ENCODE measurements at regions not wholly inside any gene's neighbourhood (a gene's known extent, or its start where the extent isn't known, plus 50 kb on each side); places are given as distances from the start of the nearest gene placed in this dataset.

DNA sequence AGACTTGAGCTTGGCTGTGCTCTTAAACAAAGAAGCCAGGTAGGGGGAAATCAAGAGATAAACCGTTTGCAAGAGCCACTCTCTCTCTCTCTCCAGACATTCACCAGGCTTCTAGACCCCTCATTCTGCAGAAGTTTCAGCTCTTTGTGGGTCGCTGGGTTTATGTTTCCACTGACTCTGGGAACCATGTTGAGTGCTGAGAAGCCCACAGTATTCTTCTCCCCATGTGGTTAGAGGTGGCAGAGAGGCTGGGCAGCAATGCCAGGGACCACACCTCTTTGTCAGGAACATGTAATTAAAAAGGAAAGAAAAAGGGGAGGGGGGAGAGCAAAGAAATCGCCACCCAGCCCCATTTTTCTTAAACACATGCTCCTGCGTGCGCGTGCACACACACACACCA, 154.8 kb upstream of the SOX9 start:
- DNase-seq, result no peak

DNA sequence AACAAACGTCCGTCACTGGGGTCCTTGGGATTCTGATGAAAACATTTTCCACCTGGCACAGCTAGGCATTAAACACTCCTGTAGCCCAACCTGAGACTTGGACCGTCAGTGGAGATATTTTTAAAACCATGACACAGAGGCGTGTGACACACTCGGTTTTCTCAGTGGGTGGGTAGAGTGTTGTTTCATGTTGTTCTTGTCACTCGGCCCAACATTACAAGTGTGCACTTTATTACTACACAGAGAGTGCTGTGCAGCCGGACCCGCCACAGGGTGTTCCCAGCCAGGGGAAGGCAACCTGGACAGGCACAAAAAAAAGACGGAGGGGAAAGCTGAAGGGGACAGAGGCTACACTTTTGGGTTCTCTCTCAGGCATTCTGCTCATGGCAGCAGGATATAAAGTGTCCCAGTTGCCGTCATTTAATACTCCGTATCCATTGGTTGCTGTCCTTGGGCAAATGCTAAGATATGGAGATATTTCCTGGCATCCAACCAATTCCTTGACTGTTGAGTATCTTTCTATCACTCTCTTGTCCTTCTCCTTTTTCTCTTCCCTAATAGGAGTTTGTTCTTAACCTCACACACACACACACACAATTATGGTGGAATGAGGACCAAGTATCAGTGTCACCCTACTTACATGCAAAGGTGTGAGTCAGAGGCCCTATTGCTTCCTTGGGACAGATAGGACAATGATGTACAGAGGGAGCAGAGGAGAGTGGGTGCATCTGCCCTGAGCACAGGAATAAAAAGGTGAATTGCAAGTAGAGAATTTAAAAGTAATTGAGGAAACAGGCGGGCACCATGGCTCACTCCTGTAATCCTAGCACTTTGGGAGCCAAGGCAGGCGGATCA, 154.1 kb upstream of the SOX9 start:
- DNase-seq, result no peak

- no peak for DNase-seq
Observed at GRCh38 chr17:71969500-71969899, 151.3 kb upstream of the SOX9 start.

DNA sequence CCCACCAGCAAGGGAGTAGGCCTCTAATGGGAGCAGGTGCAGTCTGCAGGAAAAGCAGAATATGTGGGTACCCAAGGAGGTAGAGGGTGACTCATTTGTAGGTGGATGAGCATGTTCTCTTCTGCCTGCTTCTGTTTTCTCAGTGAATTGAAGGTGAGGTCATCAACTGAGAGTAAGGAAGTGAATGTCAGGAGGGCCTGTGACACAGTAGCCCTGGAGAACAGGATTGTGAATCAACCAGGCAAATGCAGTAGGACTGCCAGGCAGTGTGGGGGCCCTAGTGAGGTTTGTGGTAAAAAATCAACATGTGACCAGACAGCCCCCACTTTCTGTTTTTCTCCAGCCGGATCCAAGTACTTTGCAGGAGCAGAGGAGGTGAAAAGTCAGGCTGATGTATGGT, 150.5 kb upstream of the SOX9 start:
- DNase-seq, result peak; percentile 14

- DNase-seq, result no peak
Observed at GRCh38 chr17:71974051-71974450, 146.8 kb upstream of the SOX9 start.

GRCh38 chr17:71975331-71975801, 145.5 kb upstream of the SOX9 start:
- peak; percentile 55 for DNase-seq

DNA sequence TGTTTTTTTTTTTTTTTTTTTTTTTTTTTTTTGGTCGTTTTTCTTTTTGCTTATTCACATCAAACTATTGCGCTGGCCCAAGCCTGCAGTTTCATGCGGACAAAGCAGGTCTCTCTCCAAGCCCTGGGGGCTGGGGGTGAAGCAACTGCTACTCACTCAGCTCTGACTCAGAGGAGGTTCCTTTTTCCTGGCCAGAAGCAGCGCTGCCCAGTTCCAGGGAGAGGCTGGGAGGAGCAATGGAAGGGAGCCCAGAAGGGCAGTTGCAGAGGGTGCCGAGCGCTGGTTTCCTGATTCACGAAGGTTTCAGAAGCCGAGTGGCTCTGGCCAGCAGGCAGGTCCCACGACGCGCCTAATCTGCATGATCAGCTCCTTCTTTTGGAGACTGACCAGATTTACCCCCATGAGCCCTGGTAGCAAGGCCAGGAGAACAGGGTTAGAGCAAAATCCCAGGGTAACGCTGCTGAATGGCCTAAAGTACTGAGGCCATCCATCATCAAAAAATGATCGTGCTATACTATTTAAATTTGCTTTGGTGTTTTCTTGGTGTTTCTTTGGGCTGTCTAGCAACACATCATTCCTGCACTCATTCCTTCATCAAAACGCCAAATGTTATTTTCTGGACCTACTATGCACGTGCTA, 144.7 kb upstream of the SOX9 start:
- DNase-seq, result peak; percentile 93

DNA sequence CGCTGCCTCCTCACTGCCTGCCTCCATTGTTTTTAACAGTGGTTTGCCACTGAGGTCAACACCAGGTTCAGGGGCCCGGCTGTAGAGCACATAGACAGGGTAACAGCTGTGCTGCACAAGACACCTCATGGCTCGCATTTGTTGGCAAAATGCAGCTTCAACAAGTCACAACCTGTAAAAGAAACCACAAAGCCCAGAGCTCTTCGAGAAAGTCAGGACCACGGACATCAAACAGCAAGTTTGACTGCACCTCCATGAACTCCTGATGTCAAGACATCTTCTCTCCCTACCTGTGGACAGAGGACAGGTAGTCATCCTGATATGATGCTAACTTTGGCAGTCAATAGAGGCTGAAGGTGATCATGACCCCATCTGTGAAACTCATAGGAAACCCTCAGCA, 142.4 kb upstream of the SOX9 start:
- no peak for DNase-seq

GRCh38 chr17:71980171-71980570, 140.6 kb upstream of the SOX9 start:
- no peak for DNase-seq

DNA sequence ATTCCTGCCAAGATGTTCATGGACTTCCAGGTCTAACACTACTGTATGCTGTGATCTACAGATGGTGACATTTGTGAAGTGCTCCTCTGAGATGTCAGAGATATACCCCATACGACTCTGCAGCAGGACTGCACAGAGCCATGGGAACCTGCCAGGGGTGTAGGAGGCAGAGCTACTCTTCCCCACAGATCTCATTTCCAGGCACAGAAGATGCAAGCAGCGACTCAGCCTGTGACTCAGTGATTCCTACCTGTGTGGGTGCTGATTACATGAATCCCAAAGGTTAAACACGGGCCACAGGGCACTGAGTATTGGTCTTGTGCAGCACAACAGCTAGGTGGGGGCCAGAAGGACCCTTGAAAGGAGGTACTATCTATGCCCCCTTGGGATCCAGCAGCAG, 137.0 kb upstream of the SOX9 start:
- DNase-seq, result no peak

GRCh38 chr17:71985111-71986039, 135.4 kb upstream of the SOX9 start:
- DNase-seq, result peak; percentile 20

- DNase-seq, result no peak
Observed at GRCh38 chr17:71986886-71987285, 133.9 kb upstream of the SOX9 start.

DNA sequence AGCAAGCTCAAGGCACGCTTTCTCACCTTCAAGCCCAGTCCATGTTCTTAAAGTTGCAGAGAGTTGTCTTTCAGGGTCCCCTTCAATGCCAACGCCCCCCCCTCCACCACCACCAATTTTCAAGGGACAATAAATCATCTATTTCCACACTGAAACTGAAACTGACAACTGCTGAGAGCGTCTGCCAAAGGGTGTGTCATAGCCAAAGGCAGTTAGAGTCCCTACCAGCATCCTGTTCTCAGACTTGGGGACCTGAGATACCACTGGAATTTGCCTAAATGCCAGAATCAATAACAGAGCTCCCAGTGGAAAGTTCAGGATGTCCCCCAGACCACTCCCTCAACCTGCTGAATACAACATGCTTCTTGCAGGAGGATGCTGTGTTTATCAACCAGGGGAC, 133.2 kb upstream of the SOX9 start:
- DNase-seq, result peak; percentile 43

GRCh38 chr17:71989117-71989516, 131.7 kb upstream of the SOX9 start:
- no peak for DNase-seq

DNA sequence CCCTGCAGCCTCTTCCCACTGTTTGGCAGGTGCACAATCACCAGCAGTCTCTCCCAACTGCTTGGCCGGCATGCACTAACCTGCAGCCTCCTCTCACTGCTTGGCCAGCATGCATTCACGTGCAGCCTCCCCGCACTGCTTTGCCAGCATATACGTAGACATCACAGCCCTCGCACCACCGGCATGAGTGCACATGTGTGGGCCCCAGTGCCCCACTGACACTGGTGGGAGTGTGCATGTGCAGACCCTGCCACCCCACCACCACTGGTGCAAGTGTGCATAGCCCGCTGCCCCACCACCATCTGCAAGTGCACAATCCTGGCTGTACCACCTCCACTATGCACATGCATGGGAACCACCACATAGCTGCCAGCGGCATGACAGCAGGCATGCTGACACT, 127.5 kb upstream of the SOX9 start:
- no peak for DNase-seq

DNA sequence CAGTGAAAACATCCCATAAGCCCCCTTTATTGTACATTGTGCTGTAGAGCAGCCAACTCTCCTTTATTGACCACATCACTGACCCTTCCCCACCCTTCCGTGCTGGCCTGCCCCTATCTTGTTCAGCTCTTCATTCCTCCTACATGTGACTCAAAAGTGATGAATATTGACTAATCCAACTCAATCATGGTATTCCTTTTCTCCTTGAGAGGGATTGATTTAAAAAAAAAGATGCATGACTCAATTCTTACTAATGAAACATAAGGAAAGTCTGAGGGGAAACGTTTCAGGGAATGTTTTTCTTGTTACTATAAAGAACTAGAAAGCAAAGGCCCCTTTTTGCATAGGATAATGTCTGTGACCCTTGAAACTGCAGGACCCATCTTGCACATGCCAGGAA, 125.2 kb upstream of the SOX9 start:
- DNase-seq, result peak; percentile 65

DNA sequence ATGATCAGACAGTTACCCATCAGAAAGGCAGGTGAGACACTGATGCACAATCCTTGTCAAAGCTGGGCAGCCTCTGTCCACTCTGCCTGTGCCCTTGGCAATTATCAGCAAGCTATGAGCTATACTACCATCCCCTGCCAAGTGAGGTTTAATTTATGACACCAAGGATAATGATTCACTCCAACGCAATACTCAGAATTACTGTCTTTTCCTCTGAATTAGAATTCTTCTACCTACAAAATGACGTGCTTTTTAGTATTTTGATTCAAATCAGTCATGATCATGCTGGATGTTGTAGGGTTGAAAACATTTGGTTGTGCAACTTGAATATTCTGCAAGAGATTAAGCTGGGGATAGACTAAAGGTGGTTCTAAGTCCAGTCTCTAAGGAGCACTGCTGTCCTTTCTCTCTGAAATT, 116.8 kb upstream of the SOX9 start:
- DNase-seq, result peak; percentile 68

GRCh38 chr17:72004611-72005331, 116.0 kb upstream of the SOX9 start:
- peak; percentile 88 for DNase-seq

- no peak for DNase-seq
Observed at GRCh38 chr17:72005332-72006163, 115.3 kb upstream of the SOX9 start.

DNA sequence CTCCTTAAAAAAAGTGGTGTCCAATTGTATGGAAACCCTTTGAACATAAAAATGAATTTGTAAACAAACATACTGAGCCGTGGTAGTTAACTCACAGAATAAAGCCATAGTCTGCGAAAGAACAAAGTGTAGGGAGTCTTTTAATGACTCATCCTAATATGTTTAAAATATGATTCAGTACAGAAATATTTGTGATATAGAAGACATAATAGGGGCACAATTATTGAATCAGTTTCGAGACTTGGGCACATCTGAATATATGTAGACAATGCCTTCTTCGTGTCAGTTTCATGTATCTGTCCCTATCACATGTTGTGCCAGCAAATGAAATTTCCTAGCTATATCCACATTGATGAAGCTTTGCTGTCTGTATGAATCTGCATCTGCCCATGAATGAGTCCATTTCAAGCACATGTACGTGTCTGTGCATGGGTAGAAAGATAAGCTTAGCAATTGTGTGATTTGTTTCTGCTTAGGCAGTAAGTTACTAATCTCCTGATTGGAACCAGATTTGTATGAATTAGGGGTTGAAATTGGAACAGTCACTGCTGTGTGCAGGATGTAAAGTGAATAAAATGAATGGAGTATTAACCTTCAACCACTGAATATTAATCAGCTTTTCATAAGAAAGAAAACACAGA, 112.5 kb upstream of the SOX9 start:
- DNase-seq, result peak; percentile 69

- DNase-seq, result peak; percentile 28
Observed at GRCh38 chr17:72011561-72011960, 109.3 kb upstream of the SOX9 start.
